GM21367 (cell line): ENCODE measurements at regions not wholly inside any gene's neighbourhood (a gene's known extent, or its start where the extent isn't known, plus 50 kb on each side); places are given as distances from the start of the nearest gene placed in this dataset.
A peak's percentile ranks its signal among the peaks of the same experiment; 100 is the strongest.
"Not testable (repeated sequence)": the region's sequence is repeated elsewhere in the genome, so short reads cannot be mapped to it uniquely, and the experiment has no call there.

Experiments
- ATAC-seq: cut with Tn5 transposase; IDR thresholded peaks from one replicate; pipeline ENCODE4 v1.9.1; 2021; ENCODE audit not compliant: unreplicated experiment

DNA sequence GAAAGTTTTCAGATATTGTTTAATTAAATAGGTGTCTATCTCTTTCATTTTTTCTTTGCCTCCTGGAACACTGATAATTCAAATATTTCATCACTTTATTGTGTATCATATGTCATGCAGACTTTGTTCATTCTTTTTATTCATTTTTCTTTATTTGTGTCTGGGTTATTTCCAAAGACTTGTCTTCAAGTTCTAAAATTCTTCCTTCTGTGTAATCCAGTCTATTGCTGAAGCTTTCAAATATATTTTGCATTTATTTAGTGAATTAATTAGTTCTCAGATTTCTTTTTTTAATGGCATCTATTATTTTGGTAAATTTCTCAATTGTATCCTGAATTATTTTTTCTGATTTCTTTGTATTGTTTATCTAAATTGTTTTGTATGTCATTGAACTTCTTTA, 70.1 kb downstream of the ZNF330 start:
- ATAC-seq, result no peak

DNA sequence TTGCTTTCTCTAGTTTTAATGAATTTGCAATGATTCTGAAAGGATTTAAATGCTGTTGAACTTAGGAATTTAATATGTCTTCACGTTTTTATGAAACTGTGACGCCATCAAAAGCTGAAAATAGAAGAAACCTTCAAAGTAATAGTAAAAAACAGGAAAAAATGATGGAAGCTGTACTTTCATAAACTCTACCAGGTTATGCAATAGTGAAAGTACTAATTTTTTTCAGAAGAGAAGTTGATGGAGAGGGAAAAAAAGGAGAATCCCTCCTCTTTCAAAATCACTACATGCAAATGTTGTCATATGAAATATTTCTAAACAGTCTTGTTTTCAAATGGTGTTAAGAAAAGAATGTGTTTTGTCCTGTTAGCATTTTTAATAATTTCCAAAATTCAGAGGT, 73.6 kb downstream of the ZNF330 start:
- ATAC-seq, result no peak

DNA sequence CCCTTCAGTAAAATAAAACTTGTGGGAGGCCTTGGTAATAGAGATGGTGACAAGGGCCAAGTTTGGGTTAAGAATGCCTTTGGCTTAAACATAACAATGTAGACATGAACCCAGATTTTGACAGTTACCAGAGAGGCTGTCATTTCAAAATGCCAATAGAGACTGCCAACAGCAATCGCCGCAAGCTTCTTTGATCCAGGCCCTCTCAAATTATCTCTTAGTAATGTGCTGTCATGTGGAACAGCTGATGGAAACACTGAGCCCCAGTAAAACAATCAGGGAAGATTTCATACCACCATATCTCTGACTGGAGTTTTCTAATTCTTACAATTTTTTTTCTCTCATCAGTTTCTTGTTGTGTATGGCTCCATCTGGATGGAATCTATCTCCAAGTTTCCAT, 80.5 kb downstream of the ZNF330 start:
- ATAC-seq, result no peak

DNA sequence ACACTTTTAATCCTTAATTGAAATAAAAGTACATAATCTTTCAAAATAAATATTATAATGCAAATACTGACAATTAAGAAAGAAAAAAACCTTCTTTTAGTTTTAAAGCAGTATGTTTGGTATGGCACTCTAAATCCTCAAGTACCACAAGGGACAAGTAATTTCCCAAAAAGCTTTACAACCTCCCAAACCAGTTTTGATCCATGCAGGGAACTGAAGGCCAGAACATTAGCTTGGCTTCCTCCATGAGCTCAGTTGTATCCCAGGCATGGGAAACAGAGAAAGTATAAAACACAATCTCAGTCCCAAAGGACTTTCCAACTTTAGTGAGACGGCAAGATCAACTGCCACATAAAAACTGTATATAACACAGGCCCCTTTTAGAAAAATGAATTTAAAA, 82.2 kb downstream of the ZNF330 start:
- ATAC-seq, result no peak

DNA sequence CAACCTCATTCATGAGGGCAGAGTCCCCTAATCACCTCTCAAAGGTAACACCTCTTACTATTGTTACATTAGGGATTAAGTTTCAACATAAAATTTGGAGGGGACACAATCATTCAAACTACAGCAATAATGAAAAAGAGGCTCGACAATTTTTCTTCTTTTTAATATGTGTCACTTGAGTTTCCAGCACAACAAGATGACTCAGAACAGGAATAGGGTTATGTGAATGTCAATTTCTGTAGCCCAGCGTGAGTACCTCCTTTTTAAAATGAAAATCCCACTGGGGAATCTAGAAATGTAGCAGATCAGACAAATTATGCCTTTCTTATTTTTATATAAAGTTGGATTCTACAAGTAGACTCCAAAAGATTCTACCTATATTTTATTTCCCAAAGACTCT, 83.7 kb downstream of the ZNF330 start:
- ATAC-seq, result no peak

DNA sequence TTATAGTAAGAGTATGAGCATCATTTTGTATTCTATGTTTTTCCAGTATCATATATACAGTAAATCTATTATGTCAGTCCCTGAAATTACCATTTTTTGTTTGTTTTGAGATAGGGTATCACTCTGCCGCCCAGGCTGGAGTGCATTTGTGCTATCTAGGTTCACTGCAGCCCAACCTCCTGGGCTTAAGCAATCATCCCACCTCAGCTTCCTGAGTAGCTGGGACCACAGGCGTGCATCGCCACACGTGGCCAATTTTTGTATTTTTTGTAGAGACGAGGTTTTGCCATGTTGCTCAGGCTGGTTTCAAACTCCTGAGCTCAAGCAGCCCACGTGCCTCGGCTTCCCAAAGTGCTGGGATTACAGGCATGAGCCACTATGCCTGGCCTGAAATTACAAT, 85.6 kb downstream of the ZNF330 start:
- ATAC-seq, result no peak

DNA sequence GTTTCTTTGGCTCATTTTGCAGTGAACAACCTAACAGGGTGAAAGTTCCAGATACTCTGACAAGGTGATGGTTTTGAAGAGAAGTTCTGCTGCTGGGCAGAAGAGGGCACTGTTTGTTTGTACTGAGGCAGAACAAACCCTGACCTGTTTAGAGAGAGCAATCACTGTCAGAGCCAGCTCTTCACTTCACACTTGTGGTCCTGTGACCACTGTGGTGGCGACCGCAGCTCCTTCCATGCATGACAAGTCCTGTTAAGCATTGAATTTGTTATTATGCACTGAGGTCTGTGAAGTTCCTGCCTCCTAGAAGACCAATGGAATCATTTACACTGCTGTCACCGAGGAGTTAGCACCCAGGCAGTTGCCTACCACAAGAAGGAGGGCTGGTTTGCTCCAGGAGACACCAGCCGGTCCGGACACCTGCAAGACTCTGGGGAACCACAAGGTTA, 86.6 kb downstream of the ZNF330 start:
- ATAC-seq, result peak; percentile 100

DNA sequence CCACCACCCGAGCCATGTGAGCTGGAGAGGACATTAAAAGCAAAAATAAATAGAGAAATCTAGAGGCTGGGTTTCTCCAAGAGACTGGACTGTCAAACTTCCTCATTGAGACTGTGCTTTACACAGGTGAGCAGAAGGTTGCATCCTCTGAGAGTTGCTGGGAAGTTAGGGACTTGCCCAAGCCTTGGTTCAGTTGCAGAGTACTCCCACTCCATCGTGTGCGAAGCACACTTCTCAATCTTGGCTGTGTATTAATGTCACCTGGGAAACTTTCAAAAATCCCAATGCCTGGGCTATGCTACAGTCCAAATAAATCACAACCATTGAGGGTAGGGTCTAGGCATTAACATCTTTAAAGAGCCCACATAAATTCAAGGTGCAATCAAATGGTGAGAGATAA, 89.2 kb downstream of the ZNF330 start:
- ATAC-seq, result no peak

DNA sequence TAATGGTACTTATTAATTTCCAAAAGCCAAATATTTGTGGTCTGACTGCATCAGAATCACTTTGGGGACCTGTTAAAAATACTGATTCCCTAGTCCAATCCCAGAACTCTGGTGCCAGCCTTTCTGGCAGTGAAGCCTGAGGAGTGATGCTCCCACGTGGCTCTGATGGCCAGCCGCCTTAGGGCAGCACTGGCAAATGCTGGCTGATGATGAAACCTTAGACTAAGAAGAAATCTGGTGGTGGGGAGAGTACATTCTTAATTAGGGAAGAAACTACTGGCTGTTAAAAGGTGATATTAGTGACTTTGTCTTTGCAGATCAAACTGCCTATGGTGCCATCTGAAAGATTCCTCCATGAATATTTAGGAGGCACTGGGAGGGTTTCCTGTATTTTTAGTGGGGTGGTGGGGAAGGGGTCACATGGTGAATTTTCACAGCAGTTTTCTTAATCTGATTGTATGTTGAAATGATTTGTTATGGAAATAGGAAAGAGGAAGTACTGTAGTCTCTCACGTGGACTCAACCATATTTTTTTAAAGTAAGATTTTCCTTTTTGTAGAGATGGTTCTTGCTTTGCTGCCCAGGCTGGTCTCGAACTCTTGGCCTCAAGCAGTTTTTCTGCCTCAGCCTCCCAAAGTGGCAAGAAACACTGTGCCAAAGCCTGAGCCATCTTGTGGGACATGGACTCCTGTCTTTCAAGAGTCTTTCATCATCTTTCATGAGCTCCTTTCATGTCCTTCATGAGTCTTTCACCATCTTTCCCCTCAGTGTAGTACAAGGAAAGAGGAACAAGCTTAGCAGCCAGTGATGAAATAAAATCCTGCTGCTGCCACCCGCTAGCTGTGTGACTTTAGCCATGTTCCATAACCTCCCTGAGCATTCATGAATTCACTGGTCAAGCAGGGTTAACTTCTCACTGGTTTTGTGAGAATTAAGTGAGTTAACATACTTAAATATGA, 90.8 kb downstream of the ZNF330 start:
- no peak for ATAC-seq

DNA sequence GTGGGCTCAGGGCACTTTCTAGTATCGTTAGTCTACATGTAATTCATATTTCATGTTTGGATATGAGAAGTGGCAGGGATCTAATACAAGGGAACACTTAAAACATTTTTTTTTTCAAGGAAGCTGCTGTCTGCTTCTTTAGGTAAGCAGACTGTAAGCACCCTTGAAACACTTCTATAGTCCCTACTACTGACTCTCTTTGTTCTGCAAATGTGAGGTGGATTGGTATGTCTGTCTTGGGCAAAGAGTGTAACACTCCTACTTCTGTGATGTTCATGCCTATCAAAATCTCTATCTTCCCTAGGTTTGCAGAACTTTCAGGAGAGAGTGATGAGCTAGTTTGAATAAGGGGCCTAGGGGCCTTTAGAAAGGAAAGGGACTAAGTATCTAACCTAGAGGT, 93.9 kb downstream of the ZNF330 start:
- no peak for ATAC-seq

DNA sequence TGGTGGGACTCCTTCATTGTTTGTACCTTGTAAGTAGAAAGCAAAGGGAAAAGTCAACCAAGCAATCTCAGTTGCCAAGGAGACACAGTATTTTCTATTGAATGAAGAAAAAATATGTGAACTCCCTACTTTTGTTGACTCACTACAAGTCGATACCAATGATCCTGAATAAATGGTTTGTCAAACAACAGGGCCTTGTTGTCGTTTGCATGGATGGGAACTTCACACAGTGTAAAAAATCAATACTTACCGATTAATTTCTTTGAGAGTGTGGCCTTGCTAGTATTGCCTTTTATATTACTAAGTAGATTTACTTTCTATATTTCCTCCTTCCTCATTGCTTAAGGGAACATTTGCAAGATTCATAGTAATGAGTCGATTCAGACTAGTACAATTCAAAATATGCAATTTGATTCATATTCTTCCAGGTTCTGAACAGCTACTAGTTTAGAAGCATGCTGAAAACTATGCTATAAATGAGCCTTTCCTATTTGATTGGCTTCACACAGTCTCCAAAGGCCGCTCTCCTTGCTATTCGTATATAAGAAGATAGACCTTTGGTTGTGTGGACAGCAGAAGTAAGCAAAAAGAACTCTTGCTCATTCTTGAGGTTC, 108.0 kb downstream of the ZNF330 start:
- ATAC-seq, result no peak

DNA sequence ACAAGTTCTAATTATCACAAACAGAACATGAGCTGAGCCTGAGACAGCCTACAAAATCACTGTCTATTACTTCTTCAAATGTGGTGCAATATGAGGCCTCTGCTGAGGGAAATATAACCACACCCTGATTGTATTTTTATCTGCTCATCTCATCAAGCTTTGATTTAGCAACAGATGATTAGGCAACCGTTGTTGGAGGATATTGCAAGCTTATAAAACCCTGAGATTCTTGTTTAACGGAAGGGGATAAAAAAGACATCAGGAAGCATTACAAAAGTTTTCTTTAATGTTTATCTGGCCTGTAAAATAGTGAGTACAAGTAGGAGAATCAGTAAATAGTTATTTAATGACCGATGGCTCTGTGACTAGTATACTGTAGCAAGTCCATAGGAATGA, 108.5 kb downstream of the ZNF330 start:
- no peak for ATAC-seq

DNA sequence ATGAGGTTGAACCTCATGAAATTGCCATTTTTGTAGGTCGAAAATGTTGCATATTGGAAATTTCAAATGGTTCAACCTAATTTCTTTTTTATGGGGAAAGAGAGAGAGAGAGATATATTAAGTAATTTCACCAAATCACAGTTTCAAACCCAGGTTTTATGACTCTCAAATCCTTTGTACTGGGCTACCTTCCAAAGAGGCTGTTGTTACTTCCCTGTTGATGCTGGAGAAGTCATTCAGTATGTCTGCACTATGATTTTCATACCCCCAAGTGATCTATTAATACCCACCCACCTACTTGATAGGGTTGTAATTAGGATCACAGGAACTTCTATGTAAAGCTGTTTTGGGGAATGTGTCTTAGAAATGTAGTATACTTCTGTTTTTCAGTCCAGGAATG, 109.9 kb downstream of the ZNF330 start:
- no peak for ATAC-seq

DNA sequence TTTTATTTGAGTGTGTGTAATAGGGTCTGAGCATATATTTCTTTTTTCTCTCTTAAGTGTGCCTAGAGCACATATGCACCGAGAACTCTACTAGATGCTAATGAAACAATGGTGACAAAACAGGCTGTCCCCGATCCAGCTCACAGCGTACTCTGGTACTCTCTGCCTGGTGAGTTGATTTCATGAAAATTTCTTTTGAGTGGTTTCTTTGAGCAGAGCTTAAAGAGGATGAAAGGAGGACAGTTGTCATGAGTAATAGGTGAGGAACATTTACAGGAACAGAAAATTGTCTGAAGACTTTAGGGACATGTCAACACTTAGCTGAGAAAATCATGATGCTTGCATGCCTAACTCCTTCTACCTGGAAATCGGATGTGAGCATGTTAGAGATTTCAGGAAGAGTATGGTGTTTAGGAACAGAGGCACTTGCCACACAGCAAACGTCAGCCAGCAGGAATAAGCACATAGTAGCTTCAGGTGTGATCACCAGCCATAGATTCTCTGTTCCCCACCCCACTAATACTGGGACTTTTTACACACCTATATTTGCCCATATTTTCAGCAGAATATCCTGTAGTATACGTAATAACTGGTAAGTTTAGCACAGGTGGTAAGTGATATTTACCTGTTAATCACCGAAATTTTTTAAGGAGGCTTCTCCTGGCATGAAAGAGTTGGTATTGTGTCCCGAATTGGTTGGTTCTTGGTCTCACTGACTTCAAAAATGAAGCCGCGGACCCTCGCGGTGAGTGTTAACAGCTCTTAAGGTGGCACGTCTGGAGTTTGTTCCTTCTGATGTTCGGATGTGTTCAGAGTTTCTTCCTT, 111.1 kb downstream of the ZNF330 start:
- ATAC-seq, result no peak

DNA sequence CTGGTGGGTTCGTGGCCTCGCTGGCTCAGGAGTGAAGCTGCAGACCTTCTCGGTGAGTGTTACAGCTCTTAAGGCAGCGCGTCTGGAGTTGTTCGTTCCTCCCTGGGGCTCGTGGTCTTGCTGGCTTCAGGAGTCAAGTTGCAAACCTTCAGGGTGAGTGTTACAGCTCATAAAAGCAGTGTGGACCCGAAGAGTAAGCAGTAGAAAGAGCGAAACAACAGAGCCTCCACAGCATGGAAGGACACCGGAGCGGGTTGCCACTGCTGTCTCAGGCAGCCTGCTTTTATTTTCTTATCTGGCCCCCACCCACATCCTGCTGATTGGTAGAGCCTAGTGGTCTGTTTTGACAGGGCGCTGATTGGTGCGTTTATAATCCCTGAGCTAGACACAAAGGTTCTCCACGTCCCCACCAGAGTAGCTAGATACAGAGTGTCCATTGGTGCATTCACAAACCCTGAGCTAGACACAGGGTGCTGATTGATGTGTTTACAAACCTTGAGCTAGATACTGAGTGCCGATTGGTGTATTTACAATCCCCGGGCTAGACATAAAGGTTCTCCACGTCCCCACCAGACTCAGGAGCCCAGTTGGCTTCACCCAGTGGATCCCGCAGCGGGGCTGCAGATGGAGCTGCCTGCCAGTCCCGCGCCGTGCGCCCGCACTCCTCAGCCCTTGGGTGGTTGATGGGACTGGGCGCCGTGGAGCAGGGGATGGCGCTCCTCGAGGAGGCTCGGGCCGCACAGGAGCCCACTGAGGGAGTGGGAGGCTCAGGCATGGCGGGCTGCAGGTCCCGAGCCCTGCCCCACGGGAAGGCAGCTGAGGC, 111.9 kb downstream of the ZNF330 start:
- ATAC-seq, result not testable (repeated sequence)

DNA sequence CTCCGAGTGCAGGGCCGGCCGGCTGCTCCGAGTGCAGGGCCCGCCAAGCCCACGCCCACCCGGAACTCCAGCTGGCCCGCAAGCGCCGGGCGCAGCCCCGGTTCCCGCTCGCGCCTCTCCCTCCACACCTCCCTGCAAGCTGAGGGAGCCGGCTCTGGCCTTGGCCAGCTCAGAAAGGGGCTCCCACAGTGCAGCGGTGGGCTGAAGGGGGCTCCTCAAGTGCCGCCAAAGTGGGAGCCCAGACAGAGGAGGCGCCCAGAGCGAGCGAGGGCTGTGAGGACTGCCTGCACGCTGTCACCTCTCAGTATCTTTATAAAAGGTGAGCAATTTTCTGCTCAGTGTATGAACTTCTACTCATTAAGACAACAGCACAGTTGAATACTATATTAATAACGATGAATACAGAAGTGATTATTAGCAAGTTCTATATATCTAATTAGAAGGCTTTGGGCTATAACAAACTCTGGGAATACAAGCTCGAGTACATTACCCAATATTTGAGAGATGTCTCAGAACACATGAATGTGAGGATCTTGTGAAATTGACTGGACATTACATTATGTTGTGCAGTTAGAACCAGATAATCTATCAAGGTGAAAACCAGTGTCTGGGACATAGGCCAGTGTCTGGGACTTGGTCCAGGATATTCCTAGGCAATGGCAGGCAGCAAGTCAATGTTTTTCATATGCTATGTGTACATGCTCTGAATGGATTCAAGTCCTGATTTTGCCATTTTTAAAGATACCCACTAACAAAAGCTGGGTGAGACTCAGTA, 112.9 kb downstream of the ZNF330 start:
- not testable (repeated sequence) for ATAC-seq

DNA sequence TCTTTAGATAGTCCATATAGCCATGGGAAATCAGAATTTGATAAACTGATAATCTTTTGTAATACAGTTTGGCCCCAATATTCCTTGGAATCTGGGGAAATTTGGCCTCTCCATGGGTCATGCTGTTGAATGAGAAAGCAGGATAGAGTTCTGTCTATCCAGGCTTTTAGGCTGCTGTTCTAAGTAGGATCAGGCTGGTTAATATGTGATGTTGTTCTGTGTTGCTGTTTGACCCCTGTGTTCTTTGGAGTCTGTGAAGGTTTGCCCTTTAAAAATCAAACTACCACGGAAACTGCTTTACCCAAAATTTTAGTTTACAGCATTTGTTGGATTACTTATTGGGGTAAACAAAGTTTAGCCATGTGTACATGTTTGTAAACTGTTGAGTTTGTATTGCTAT, 114.5 kb downstream of the ZNF330 start:
- ATAC-seq, result no peak

DNA sequence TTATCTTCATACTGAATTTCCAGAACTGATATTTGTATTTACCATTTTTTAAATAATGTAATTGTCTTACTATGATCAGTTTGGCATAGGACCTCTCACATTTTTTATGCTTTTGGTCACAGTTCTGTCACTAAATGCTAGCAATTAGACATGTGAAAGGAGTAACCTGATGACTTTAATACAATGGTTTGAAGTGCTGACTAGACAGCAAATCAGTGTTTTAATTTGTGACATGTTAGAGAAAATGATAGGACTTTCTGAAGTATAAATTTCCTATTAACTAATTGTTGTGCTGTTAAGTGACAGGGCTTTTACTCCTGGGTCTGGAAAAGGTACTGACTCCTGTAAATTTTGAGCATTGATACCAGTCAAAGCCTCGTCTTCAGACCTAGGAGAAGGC, 117.5 kb downstream of the ZNF330 start:
- ATAC-seq, result no peak

DNA sequence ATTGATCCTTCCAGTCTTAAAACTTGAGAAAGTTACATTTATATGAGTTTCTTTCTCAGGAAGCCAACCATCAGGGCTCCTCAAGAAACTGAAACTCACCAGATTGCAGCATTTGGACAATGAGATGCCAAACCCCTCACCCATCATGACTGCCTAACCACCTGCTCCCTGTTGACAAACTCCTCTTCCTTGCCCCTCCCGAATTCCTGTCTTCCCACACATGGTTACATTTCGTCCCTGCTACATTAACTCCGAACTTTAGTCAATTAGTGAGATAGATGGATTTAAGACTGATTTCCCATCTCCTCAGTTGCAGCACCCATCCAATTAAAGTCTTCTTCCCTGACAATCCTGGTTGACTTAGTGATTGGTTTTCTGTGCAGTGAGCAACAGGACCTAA, 118.7 kb downstream of the ZNF330 start:
- ATAC-seq, result no peak

DNA sequence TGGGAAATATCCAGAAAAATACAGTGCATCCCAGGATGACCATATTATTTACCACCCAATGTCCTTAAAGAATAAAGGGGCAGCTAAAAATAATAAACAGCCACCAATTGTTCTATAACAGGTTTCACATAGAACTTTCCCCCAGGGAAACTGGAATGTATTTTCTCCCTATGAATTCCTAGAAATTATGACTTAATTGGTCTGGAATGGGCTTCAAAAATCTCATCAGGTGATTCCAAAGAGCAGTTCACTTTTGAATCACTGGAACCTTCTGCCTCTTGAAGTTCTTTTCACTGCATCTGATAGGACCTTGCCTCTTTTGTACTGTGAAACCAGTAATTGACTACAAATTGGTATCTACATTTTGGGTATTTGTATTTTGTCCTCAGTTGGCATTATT, 119.3 kb downstream of the ZNF330 start:
- no peak for ATAC-seq
